Ascending aorta (tissue), 2 donors: ENCODE measurements at regions not wholly inside any gene's neighbourhood (a gene's known extent, or its start where the extent isn't known, plus 50 kb on each side); places are given as distances from the start of the nearest gene placed in this dataset.

Experiments
- DNase-seq, 2 donors: peaks; one replicate each; pipeline ENCODE4 v3.0.0-alpha.2; 2019; ENCODE audit warnings: low spot score in 2 of 2
- H3K27ac ChIP-seq, 2 donors: fragments of 200-600 bp; sonication (generic); one replicate each; pipeline ENCODE4 v1.5.1; 2016 to 2017; ENCODE audit warnings: mild to moderate bottlenecking in 1 of 2
- H3K27me3 ChIP-seq: fragments of 200-600 bp; sonication (generic); one replicate; pipeline ENCODE4 v1.5.1; 2017
- H3K36me3 ChIP-seq, 2 donors: fragments of 200-600 bp; sonication (generic); one replicate each; pipeline ENCODE4 v1.5.1; 2016
- H3K4me1 ChIP-seq, 2 donors: fragments of 200-600 bp; sonication (generic); one replicate each; pipeline ENCODE4 v1.5.1; 2016 to 2017; ENCODE audit warnings: mild to moderate bottlenecking in 1 of 2
- H3K4me3 ChIP-seq, 2 donors: fragments of 200-600 bp; sonication (generic); one replicate each; pipeline ENCODE4 v1.5.1; 2016 to 2017; ENCODE audit warnings: mild to moderate bottlenecking in 1 of 2
- H3K9me3 ChIP-seq, 2 donors: fragments of 200-600 bp; sonication (generic); one replicate each; pipeline ENCODE4 v1.5.1; 2016
- CTCF ChIP-seq, 3 experiments: fragments of 200-600 bp in 2 of 3; fragments of 450-650 bp in 1 of 3; sonication (generic) in 2 of 3; IDR thresholded peaks; one replicate each; pipeline ENCODE4 v1.5.1; 2016 to 2019; ENCODE audit warnings: antibody characterized with exemption in 3 of 3, mild to moderate bottlenecking in 1 of 3, moderate library complexity in 1 of 3
- intact Hi-C: fragments of 100-400 bp; cut with DNase I; formaldehyde crosslinking; loops from one replicate; pipeline ENCODE4 v1.15.1; 2023

GRCh38 chr4:184275766-184276165 is 58.1 kb upstream of the ENPP6 start:
- H3K4me1 ChIP-seq, result no peaks in the 10 kb centered on the region
- intact Hi-C loops, result no loop called here
- no peak overlapping the region for H3K27ac ChIP-seq
- no peak for TF ChIP-seq CTCF (IDR thresholded peaks at IDR 0.05)
- no peak overlapping the region for H3K4me3 ChIP-seq
- H3K9me3 ChIP-seq, result no peaks in the 10 kb centered on the region
- H3K27me3 ChIP-seq, result no peaks in the 10 kb centered on the region
- DNase-seq, result no peak
- H3K36me3 ChIP-seq, result no peaks in the 10 kb centered on the region

- Histone ChIP-seq H3K4me1 (no peaks in the 10 kb centered on the region), H3K27ac (no peak overlapping the region), H3K36me3 (no peaks in the 10 kb centered on the region), H3K9me3 (no peaks in the 10 kb centered on the region), H3K4me3 (no peak overlapping the region), H3K27me3 (no peaks in the 10 kb centered on the region)
- no peak for TF ChIP-seq CTCF (IDR thresholded peaks at IDR 0.05)
- no peak for DNase-seq
- intact Hi-C loops, result no loop called here
These were observed 56.7 kb upstream of the ENPP6 start for GRCh38 chr4:184274286-184274951.

GRCh38 chr4:184273166-184274147 is 55.8 kb upstream of the ENPP6 start:
- DNase-seq, result no peak
- H3K4me1 ChIP-seq, result peaks cover 0 to 2% of the 10 kb centered on the region in 2 donors
- no peak for TF ChIP-seq CTCF (IDR thresholded peaks at IDR 0.05)
- no peaks in the 10 kb centered on the region for H3K27me3 ChIP-seq
- H3K4me3 ChIP-seq, result no peak overlapping the region
- H3K27ac ChIP-seq, result no peak overlapping the region
- intact Hi-C loops, result no loop called here
- no peaks in the 10 kb centered on the region for H3K36me3 ChIP-seq
- no peaks in the 10 kb centered on the region for H3K9me3 ChIP-seq

- Histone ChIP-seq H3K4me3 (no peak overlapping the region), H3K4me1 (peaks cover 0 to 2% of the 10 kb centered on the region in 2 donors), H3K36me3 (no peaks in the 10 kb centered on the region), H3K9me3 (no peaks in the 10 kb centered on the region), H3K27ac (no peak overlapping the region), H3K27me3 (no peaks in the 10 kb centered on the region)
- no peak for DNase-seq
- intact Hi-C loops, result no loop called here
- no peak for TF ChIP-seq CTCF (IDR thresholded peaks at IDR 0.05)
These were observed 53.2 kb upstream of the ENPP6 start for GRCh38 chr4:184270808-184271413.

- TF ChIP-seq CTCF (IDR thresholded peaks at IDR 0.05), result no peak
- H3K27ac ChIP-seq, result no peak overlapping the region
- no peaks in the 10 kb centered on the region for H3K27me3 ChIP-seq
- H3K4me3 ChIP-seq, result no peak overlapping the region
- no peak for DNase-seq
- H3K4me1 ChIP-seq, result peaks cover 0 to 2% of the 10 kb centered on the region in 2 donors
- no peaks in the 10 kb centered on the region for H3K36me3 ChIP-seq
- H3K9me3 ChIP-seq, result no peaks in the 10 kb centered on the region
- intact Hi-C loops, result loop anchor here (2.0 to 10.0 kb wide), 4 partner anchors 112 to 765 kb away; partner anchors contain the start of gene ING2
These were observed 52.3 kb upstream of the ENPP6 start for GRCh38 chr4:184269879-184270430.
